Neural progenitor cell (in vitro differentiated cells): ENCODE measurements at regions not wholly inside any gene's neighbourhood (a gene's known extent, or its start where the extent isn't known, plus 50 kb on each side); places are given as distances from the start of the nearest gene placed in this dataset.

Experiments
- DNase-seq: peaks from one replicate; pipeline ENCODE4 v3.0.0-alpha.2; 2016; ENCODE audit warnings: low spot score
- H2AFZ ChIP-seq: fragments of 200-600 bp; sonication (generic); replicated peaks from 2 replicates; pipeline ENCODE4 v1.6.1; 2016; ENCODE audit warnings: antibody characterized with exemption
- H3F3A ChIP-seq: fragments of 200-600 bp; sonication (generic); 2 replicates; pipeline ENCODE4 v1.6.1; 2016; ENCODE audit warnings: antibody characterized with exemption, low read depth
- H3K27ac ChIP-seq: fragments of 200-600 bp; sonication (generic); 2 replicates; pipeline ENCODE4 v1.5.1; 2016; ENCODE audit warnings: mild to moderate bottlenecking
- H3K27me3 ChIP-seq: fragments of 200-600 bp; sonication (generic); 2 replicates; pipeline ENCODE4 v1.6.1; 2016; ENCODE audit warnings: mild to moderate bottlenecking, moderate library complexity
- H3K36me3 ChIP-seq: fragments of 200-600 bp; sonication (generic); 2 replicates; pipeline ENCODE4 v1.5.1; 2016
- H3K4me1 ChIP-seq: fragments of 200-600 bp; sonication (generic); 2 replicates; pipeline ENCODE4 v1.6.1; 2016; ENCODE audit warnings: mixed run types
- H3K4me2 ChIP-seq: fragments of 200-600 bp; sonication (generic); 2 replicates; pipeline ENCODE4 v1.6.1; 2016
- H3K4me3 ChIP-seq: fragments of 200-600 bp; sonication (generic); 2 replicates; pipeline ENCODE4 v1.5.1; 2016
- H3K79me2 ChIP-seq: fragments of 200-600 bp; sonication (generic); 2 replicates; pipeline ENCODE4 v1.6.1; 2016; ENCODE audit warnings: low read depth
- H3K9ac ChIP-seq: fragments of 200-600 bp; sonication (generic); 2 replicates; pipeline ENCODE4 v1.6.1; 2016
- H3K9me3 ChIP-seq: fragments of 200-600 bp; sonication (generic); 2 replicates; pipeline ENCODE4 v1.5.1; 2016; ENCODE audit warnings: low read depth
- H4K20me1 ChIP-seq: fragments of 200-600 bp; sonication (generic); 2 replicates; pipeline ENCODE4 v1.6.1; 2016; ENCODE audit warnings: low read depth
- H3K27ac Mint-ChIP-seq: 3 replicates; pipeline ENCODE4 v1.8.0; 2021; ENCODE audit warnings: mixed read lengths
- H3K27me3 Mint-ChIP-seq: 2 replicates; pipeline ENCODE4 v1.8.0; 2022; ENCODE audit warnings: low read depth, mild to moderate bottlenecking, inconsistent platforms, moderate library complexity, mixed read lengths; ENCODE audit not compliant: insufficient read depth
- H3K36me3 Mint-ChIP-seq: 3 replicates; pipeline ENCODE4 v1.8.0; 2021; ENCODE audit warnings: mixed read lengths
- H3K4me1 Mint-ChIP-seq: 3 replicates; pipeline ENCODE4 v1.8.0; 2021; ENCODE audit warnings: mixed read lengths
- H3K4me3 Mint-ChIP-seq: 3 replicates; pipeline ENCODE4 v1.8.0; 2021; ENCODE audit warnings: mild to moderate bottlenecking, moderate library complexity, mixed read lengths
- H3K9me3 Mint-ChIP-seq: 3 replicates; pipeline ENCODE4 v1.8.0; 2020; ENCODE audit warnings: mixed read lengths
- CTCF ChIP-seq: fragments of 200-600 bp; sonication (generic); IDR thresholded peaks from 2 replicates; pipeline ENCODE4 v1.5.1; 2017; ENCODE audit warnings: antibody characterized with exemption, mild to moderate bottlenecking
- EZH2 ChIP-seq: fragments of 200-600 bp; sonication (generic); IDR thresholded peaks from 2 replicates; pipeline ENCODE4 v1.6.1; 2017; ENCODE audit warnings: antibody characterized with exemption, mild to moderate bottlenecking, moderate library complexity
- EZH2phosphoT487 ChIP-seq: fragments of 200-600 bp; sonication (generic); IDR thresholded peaks from 2 replicates; pipeline ENCODE4 v1.6.1; 2017; ENCODE audit warnings: antibody characterized with exemption

GRCh38 chr5:164861610-164862009 is 1356.2 kb downstream of the MAT2B start:
- no peaks in the 10 kb centered on the region for H3F3A ChIP-seq

GRCh38 chr5:164868761-164869160 is 1363.3 kb downstream of the MAT2B start:
- DNase-seq, result peak; percentile 23
- Mint-ChIP-seq H3K4me1 (peaks cover 4% of the 10 kb centered on the region), H3K36me3 (no peaks in the 10 kb centered on the region), H3K27me3 (no peaks in the 10 kb centered on the region), H3K9me3 (no peaks in the 10 kb centered on the region), H3K4me3 (no peak overlapping the region), H3K27ac (no peak overlapping the region)
- H3K4me1 ChIP-seq, result peaks cover 13% of the 10 kb centered on the region
- H3F3A ChIP-seq, result peaks cover 9% of the 10 kb centered on the region
- H3K36me3 ChIP-seq, result no peaks in the 10 kb centered on the region
- no peak overlapping the region for H3K9ac ChIP-seq
- no peak for TF ChIP-seq EZH2
- TF ChIP-seq CTCF, result no peak
- no peak for TF ChIP-seq EZH2phosphoT487
- peak overlapping the region; percentile 53 for H3K27ac ChIP-seq
- no peaks in the 10 kb centered on the region for H4K20me1 ChIP-seq
- H3K27me3 ChIP-seq, result no peaks in the 10 kb centered on the region
- no peak overlapping the region for H2AFZ ChIP-seq
- no peaks in the 10 kb centered on the region for H3K79me2 ChIP-seq
- H3K4me2 ChIP-seq, result peak overlapping the region; percentile 43
- H3K9me3 ChIP-seq, result no peaks in the 10 kb centered on the region
- no peak overlapping the region for H3K4me3 ChIP-seq

More at GRCh38 chr5:164861610-164862009, 1356.2 kb downstream of the MAT2B start:
- Histone ChIP-seq H3K27me3 (no peaks in the 10 kb centered on the region), H3K79me2 (no peaks in the 10 kb centered on the region), H3K27ac (no peak overlapping the region), H3K4me3 (no peak overlapping the region), H3K4me2 (no peak overlapping the region), H3K4me1 (peaks cover 9% of the 10 kb centered on the region), H3K36me3 (no peaks in the 10 kb centered on the region), H4K20me1 (no peaks in the 10 kb centered on the region), H3K9me3 (no peaks in the 10 kb centered on the region), H2AFZ (no peak overlapping the region), H3K9ac (no peak overlapping the region)
- Mint-ChIP-seq H3K27ac (no peak overlapping the region), H3K36me3 (no peaks in the 10 kb centered on the region), H3K27me3 (no peaks in the 10 kb centered on the region), H3K4me3 (no peak overlapping the region), H3K4me1 (peaks cover 2% of the 10 kb centered on the region), H3K9me3 (no peaks in the 10 kb centered on the region)
- no peak for DNase-seq
- TF ChIP-seq EZH2 (no peak), EZH2phosphoT487 (no peak), CTCF (no peak)

GRCh38 chr5:164869325-164869724 is 1363.9 kb downstream of the MAT2B start:
- H3K36me3 ChIP-seq, result no peaks in the 10 kb centered on the region
- no peaks in the 10 kb centered on the region for H4K20me1 ChIP-seq
- no peaks in the 10 kb centered on the region for H3K9me3 ChIP-seq
- H3K27ac ChIP-seq, result peak overlapping the region; percentile 53
- H3K4me3 Mint-ChIP-seq, result no peak overlapping the region
- H3K4me1 ChIP-seq, result peaks cover 13% of the 10 kb centered on the region
- DNase-seq, result no peak
- peak overlapping the region; percentile 43 for H3K4me2 ChIP-seq
- no peak overlapping the region for H3K9ac ChIP-seq
- no peaks in the 10 kb centered on the region for H3K27me3 Mint-ChIP-seq
- H2AFZ ChIP-seq, result no peak overlapping the region
- H3K36me3 Mint-ChIP-seq, result no peaks in the 10 kb centered on the region
- H3K4me3 ChIP-seq, result no peak overlapping the region
- H3K27ac Mint-ChIP-seq, result no peak overlapping the region
- H3K9me3 Mint-ChIP-seq, result no peaks in the 10 kb centered on the region
- TF ChIP-seq CTCF, result no peak
- TF ChIP-seq EZH2, result no peak
- TF ChIP-seq EZH2phosphoT487, result no peak
- peaks cover 4% of the 10 kb centered on the region for H3K4me1 Mint-ChIP-seq
- no peaks in the 10 kb centered on the region for H3K79me2 ChIP-seq
- peaks cover 9% of the 10 kb centered on the region for H3F3A ChIP-seq
- no peaks in the 10 kb centered on the region for H3K27me3 ChIP-seq
